H1 (cell line): ENCODE measurements at regions not wholly inside any gene's neighbourhood (a gene's known extent, or its start where the extent isn't known, plus 50 kb on each side); places are given as distances from the start of the nearest gene placed in this dataset.
"Not testable (repeated sequence)": the region's sequence is repeated elsewhere in the genome, so short reads cannot be mapped to it uniquely, and the experiment has no call there.

Experiments used
- CTCF ChIA-PET: fragments of 300-600 bp; sonication (Branson Sonifier 250); formaldehyde crosslinking; loops from one replicate; lab custom pipeline; 2021; ENCODE audit not compliant: partially characterized antibody; lab: Charles Lee
- POLR2A ChIA-PET: fragments of 300-600 bp; sonication (Branson Sonifier 250); formaldehyde crosslinking; loops from one replicate; lab custom pipeline; 2021; ENCODE audit warnings: inconsistent platforms; ENCODE audit not compliant: partially characterized antibody; lab: Charles Lee
- DNase-seq, 2 experiments: peaks; one replicate each; pipeline versions ENCODE4 v3.0.0 to v3.0.0-alpha.2; 2010 to 2022; ENCODE audit warnings: low spot score in 2 of 2, low read depth in 1 of 2, mixed read lengths in 1 of 2
- FAIRE-seq: peaks from 2 replicates; lab custom pipeline; 2011; peaks lifted over from hg19 to GRCh38; lab: Jason Lieb, UNC
- H2AFZ ChIP-seq: 2 replicates; pipeline ENCODE4 v1.8.1; 2012; ENCODE audit warnings: low read length, inconsistent platforms
- H2AK5ac ChIP-seq: 2 replicates; pipeline ENCODE4 v1.6.1; 2013; ENCODE audit warnings: low read depth, low read length
- H2BK120ac ChIP-seq: replicated peaks from 2 replicates; pipeline ENCODE3; 2013; ENCODE audit warnings: low read depth, low read length, inconsistent platforms
- H2BK12ac ChIP-seq: 2 replicates; pipeline ENCODE4 v1.6.1; 2013; ENCODE audit warnings: low read depth, low read length
- H2BK15ac ChIP-seq: 2 replicates; pipeline ENCODE4 v1.6.1; 2013; ENCODE audit warnings: low read length
- H2BK20ac ChIP-seq: 2 replicates; pipeline ENCODE4 v1.6.1; 2013; ENCODE audit warnings: low read length
- H2BK5ac ChIP-seq: 2 replicates; pipeline ENCODE4 v1.6.1; 2013; ENCODE audit warnings: low read depth, low read length
- H3K14ac ChIP-seq: 2 replicates; pipeline ENCODE4 v1.6.1; 2013; ENCODE audit warnings: inconsistent platforms; ENCODE audit not compliant: insufficient read length
- H3K18ac ChIP-seq: 2 replicates; pipeline ENCODE4 v1.6.1; 2013; ENCODE audit warnings: low read length; ENCODE audit errors: extremely low read depth
- H3K23ac ChIP-seq: 2 replicates; pipeline ENCODE4 v1.6.1; 2013; ENCODE audit warnings: inconsistent platforms; ENCODE audit not compliant: insufficient read length
- H3K23me2 ChIP-seq: 2 replicates; pipeline ENCODE4 v1.6.1; 2013; ENCODE audit warnings: low read depth, low read length
- H3K27ac ChIP-seq: 2 replicates; pipeline ENCODE4 v1.6.1; 2011; ENCODE audit warnings: low read depth, low read length, inconsistent platforms
- H3K27me3 ChIP-seq, 4 experiments: replicated peaks in 1 of 4; 1 replicate in 1 of 4; 2 replicates in 3 of 4; pipeline versions ENCODE4 v1.6.1 to v1.8.1; 2011 to 2013; ENCODE audit warnings: low read length in 3 of 4, mild to moderate bottlenecking in 3 of 4, inconsistent platforms in 2 of 4, mixed read lengths in 2 of 4, moderate library complexity in 1 of 4; ENCODE audit not compliant: control insufficient read depth in 3 of 4, insufficient read depth in 3 of 4; ENCODE audit errors: extremely low read depth in 1 of 4
- H3K36me3 ChIP-seq, 4 experiments: 2 replicates each; pipeline versions ENCODE4 v1.6.1 to v1.8.1; 2011 to 2013; ENCODE audit warnings: mild to moderate bottlenecking in 4 of 4, low read length in 3 of 4, moderate library complexity in 2 of 4, control low read depth in 1 of 4, inconsistent platforms in 1 of 4; ENCODE audit not compliant: insufficient read depth in 4 of 4, control insufficient read depth in 2 of 4
- H3K4ac ChIP-seq: replicated peaks from 2 replicates; pipeline ENCODE3; 2013; ENCODE audit warnings: low read length, low read depth, mixed read lengths, inconsistent platforms; ENCODE audit not compliant: insufficient read length
- H3K4me1 ChIP-seq, 4 experiments: replicated peaks in 1 of 4; 1 replicate in 1 of 4; 2 replicates in 3 of 4; pipeline versions ENCODE4 v1.6.1 to v1.8.1; 2011 to 2013; ENCODE audit warnings: low read length in 3 of 4, inconsistent platforms in 2 of 4, mixed read lengths in 1 of 4; ENCODE audit not compliant: insufficient read depth in 4 of 4, control insufficient read depth in 3 of 4
- H3K4me2 ChIP-seq, 2 experiments: 2 replicates each; pipeline versions ENCODE4 v1.6.1 to v1.8.1; 2011 to 2013; ENCODE audit warnings: low read depth in 2 of 2, low read length in 2 of 2, control low read depth in 1 of 2, inconsistent platforms in 1 of 2, mild to moderate bottlenecking in 1 of 2; ENCODE audit not compliant: insufficient read depth in 1 of 2
- H3K4me3 ChIP-seq, 4 experiments: fragments of 200-600, 300-600 bp in 1 of 4; sonication (generic), shearing (Covaris generic), sonication (Bioruptor Twin) in 1 of 4; 2 replicates each; pipeline versions ENCODE4 v1.5.1 to v1.8.1; 2011 to 2016; ENCODE audit warnings: low read length in 4 of 4, low read depth in 3 of 4, control low read depth in 2 of 4, inconsistent platforms in 2 of 4, mild to moderate bottlenecking in 2 of 4, mixed read lengths in 1 of 4, moderate library complexity in 1 of 4; ENCODE audit not compliant: insufficient read depth in 2 of 4; ENCODE audit errors: extremely low read depth in 1 of 4
- H3K56ac ChIP-seq: replicated peaks from 2 replicates; pipeline ENCODE3; 2013; ENCODE audit warnings: low read depth, mild to moderate bottlenecking, mixed read lengths, low read length, inconsistent platforms; ENCODE audit not compliant: insufficient read length
- H3K79me1 ChIP-seq: 2 replicates; pipeline ENCODE4 v1.6.1; 2013; ENCODE audit warnings: low read depth, low read length, control low read depth
- H3K79me2 ChIP-seq, 2 experiments: 2 replicates each; pipeline versions ENCODE4 v1.6.1 to v1.8.1; 2012 to 2013; ENCODE audit warnings: low read length in 2 of 2, mild to moderate bottlenecking in 2 of 2, inconsistent platforms in 1 of 2; ENCODE audit not compliant: insufficient read depth in 2 of 2, control insufficient read depth in 1 of 2
- H3K9ac ChIP-seq, 4 experiments: replicated peaks in 1 of 4; 1 replicate in 1 of 4; 2 replicates in 3 of 4; pipeline versions ENCODE4 v1.6.1 to v1.8.1; 2011 to 2013; ENCODE audit warnings: low read depth in 3 of 4, low read length in 3 of 4, control low read depth in 2 of 4, mild to moderate bottlenecking in 2 of 4, moderate library complexity in 2 of 4, inconsistent platforms in 1 of 4; ENCODE audit errors: extremely low read depth in 1 of 4
- H3K9me3 ChIP-seq, 2 experiments: 2 replicates each; pipeline versions ENCODE4 v1.6.1 to v1.8.1; 2012 to 2013; ENCODE audit warnings: mild to moderate bottlenecking in 2 of 2, moderate library complexity in 2 of 2, control low read depth in 1 of 2, inconsistent platforms in 1 of 2, low read depth in 1 of 2, low read length in 1 of 2, mixed read lengths in 1 of 2; ENCODE audit not compliant: insufficient read depth in 2 of 2
- H4K20me1 ChIP-seq, 2 experiments: replicated peaks in 1 of 2; 2 replicates each; pipeline versions ENCODE3 to v1.8.1; 2011 to 2013; ENCODE audit warnings: inconsistent platforms in 2 of 2, low read length in 2 of 2, mild to moderate bottlenecking in 1 of 2; ENCODE audit not compliant: insufficient read depth in 2 of 2, control insufficient read depth in 1 of 2
- H4K5ac ChIP-seq: 2 replicates; pipeline ENCODE4 v1.6.1; 2013; ENCODE audit warnings: low read length, low read depth, mixed read lengths, inconsistent platforms; ENCODE audit not compliant: insufficient read length
- H4K8ac ChIP-seq: 2 replicates; pipeline ENCODE4 v1.8.0; 2013; ENCODE audit warnings: mild to moderate bottlenecking, moderate library complexity, low read length, inconsistent platforms; ENCODE audit not compliant: insufficient read depth; ENCODE audit errors: extremely low read depth
- H4K91ac ChIP-seq: replicated peaks from 2 replicates; pipeline ENCODE3; 2013; ENCODE audit warnings: low read length, mixed read lengths, inconsistent platforms; ENCODE audit not compliant: insufficient read length
- WGBS, 2 experiments: shearing (Covaris generic) in 1 of 2; methylation state at CpG; one replicate each; pipeline versions ENCODE4 v1.1.6 to v1.1.7; 2013 to 2015; ENCODE audit warnings: low lambda C conversion rate in 2 of 2, mixed read lengths in 2 of 2, inconsistent platforms in 1 of 2, low coverage in 1 of 2, missing lambda C conversion rate in 1 of 2; ENCODE audit not compliant: insufficient replicate concordance in 2 of 2, insufficient coverage in 1 of 2, insufficient read length in 1 of 2; ENCODE audit errors: extremely low coverage in 1 of 2, missing lambda C conversion rate in 1 of 2; 5-methylcytosine and 5-hydroxymethylcytosine counted together

- H3K4ac ChIP-seq, H2BK12ac ChIP-seq, H3K4me1 ChIP-seq, H3K36me3 ChIP-seq, H4K91ac ChIP-seq, H2AK5ac ChIP-seq, H2BK5ac ChIP-seq, FAIRE-seq, H3K79me1 ChIP-seq, H3K23me2 ChIP-seq, H2AFZ ChIP-seq, DNase-seq, H3K56ac ChIP-seq, H3K27ac ChIP-seq, H4K8ac ChIP-seq, H3K79me2 ChIP-seq, H3K4me3 ChIP-seq, H3K23ac ChIP-seq, H3K9ac ChIP-seq, H2BK15ac ChIP-seq, H3K9me3 ChIP-seq, CTCF ChIA-PET, POLR2A ChIA-PET, H3K14ac ChIP-seq, H3K18ac ChIP-seq, H4K20me1 ChIP-seq, H3K27me3 ChIP-seq, H4K5ac ChIP-seq, H2BK20ac ChIP-seq, H2BK120ac ChIP-seq: not testable (repeated sequence)
- peak overlapping the region in 1 of 2 experiments; percentile 18; a peak in 1 of 4 replicates for H3K4me2 ChIP-seq
- 83 to 89% methylated on average over 1 to 5 of the region's 10 CpGs for WGBS, 2 experiments
These were observed 1344.7 kb upstream of the GOT2 start for GRCh38 chr16:60078819-60079218.
